IMR-90 (cell line): ENCODE measurements at regions not wholly inside any gene's neighbourhood (a gene's known extent, or its start where the extent isn't known, plus 50 kb on each side); places are given as distances from the start of the nearest gene placed in this dataset.

Experiments
- ATAC-seq: fragments of 200-7000 bp; cut with Tn5 transposase; 2 replicates; pipeline ENCODE4 v1.9.1; 2020; ENCODE audit warnings: low read depth, mild to moderate bottlenecking, moderate library complexity
- BruUV-seq: library from RNA; stranded (reverse); fragments of 400-500 nt; replicated peaks from 2 replicates; lab custom pipeline; 2021; lab: Mats Ljungman, UMichigan
- CTCF ChIA-PET: fragments of 300-600 bp; formaldehyde crosslinking; extraction: SDS; loops from one replicate; lab custom pipeline; 2021; ENCODE audit warnings: antibody characterized with exemption; lab: Yijun Ruan, JAX
- POLR2A ChIA-PET: fragments of 300-600 bp; sonication (Branson Sonifier 250); formaldehyde crosslinking; loops from one replicate; lab custom pipeline; 2022; ENCODE audit warnings: antibody characterized with exemption; ENCODE audit not compliant: unreplicated experiment; lab: Charles Lee
- DNase-seq: peaks from one replicate; pipeline ENCODE4 v3.0.0; 2013
- H2AFZ ChIP-seq: replicated peaks from 2 replicates; pipeline ENCODE3; 2013; ENCODE audit warnings: low read length, mild to moderate bottlenecking; ENCODE audit not compliant: poor library complexity
- H2AK5ac ChIP-seq: 2 replicates; pipeline ENCODE4 v1.6.1; 2013; ENCODE audit warnings: low read depth, low read length, inconsistent platforms
- H2AK9ac ChIP-seq: replicated peaks from 2 replicates; pipeline ENCODE3; 2013; ENCODE audit warnings: mild to moderate bottlenecking, low read depth, low read length, moderate library complexity; ENCODE audit not compliant: poor library complexity
- H2BK120ac ChIP-seq: 2 replicates; pipeline ENCODE4 v1.6.1; 2013; ENCODE audit warnings: low read depth, low read length, inconsistent platforms
- H2BK15ac ChIP-seq: 3 replicates; pipeline ENCODE4 v1.6.1; 2013; ENCODE audit warnings: low read depth, low read length, inconsistent platforms
- H2BK20ac ChIP-seq: 2 replicates; pipeline ENCODE4 v1.6.1; 2013; ENCODE audit warnings: low read depth, mild to moderate bottlenecking, inconsistent platforms, low read length, moderate library complexity
- H2BK5ac ChIP-seq: 2 replicates; pipeline ENCODE4 v1.6.1; 2013; ENCODE audit warnings: mild to moderate bottlenecking, low read depth, low read length, inconsistent platforms; ENCODE audit not compliant: poor library complexity, severe bottlenecking
- H3K14ac ChIP-seq: replicated peaks from 2 replicates; pipeline ENCODE4 v1.6.1; 2013; ENCODE audit warnings: low read depth, low read length, inconsistent platforms
- H3K18ac ChIP-seq: 2 replicates; pipeline ENCODE4 v1.6.1; 2013; ENCODE audit warnings: low read depth, low read length, control low read depth
- H3K23ac ChIP-seq: 2 replicates; pipeline ENCODE4 v1.6.1; 2013; ENCODE audit warnings: low read depth, low read length, inconsistent platforms
- H3K27ac ChIP-seq: 2 replicates; pipeline ENCODE4 v1.5.1; 2013; ENCODE audit warnings: mild to moderate bottlenecking, control low read depth, low read length; ENCODE audit not compliant: insufficient read depth
- H3K27me3 ChIP-seq: 2 replicates; pipeline ENCODE4 v1.6.1; 2013; ENCODE audit warnings: low read length; ENCODE audit not compliant: control insufficient read depth, insufficient read depth
- H3K36me3 ChIP-seq: 2 replicates; pipeline ENCODE4 v1.6.1; 2013; ENCODE audit warnings: low read length, mixed read lengths; ENCODE audit not compliant: control insufficient read depth, insufficient read depth
- H3K4ac ChIP-seq: 2 replicates; pipeline ENCODE4 v1.6.1; 2013; ENCODE audit warnings: low read depth, low read length, inconsistent platforms
- H3K4me1 ChIP-seq: 2 replicates; pipeline ENCODE4 v1.6.1; 2013; ENCODE audit warnings: low read length, mixed read lengths; ENCODE audit not compliant: control insufficient read depth, insufficient read depth
- H3K4me2 ChIP-seq: 2 replicates; pipeline ENCODE4 v1.6.1; 2013; ENCODE audit warnings: low read depth, mild to moderate bottlenecking, control low read depth, low read length, moderate library complexity
- H3K4me3 ChIP-seq: 2 replicates; pipeline ENCODE4 v1.5.1; 2013; ENCODE audit warnings: low read depth, mild to moderate bottlenecking, control low read depth, low read length, moderate library complexity; ENCODE audit not compliant: insufficient read depth
- H3K56ac ChIP-seq: 2 replicates; pipeline ENCODE4 v1.6.1; 2013; ENCODE audit warnings: low read length, inconsistent platforms; ENCODE audit not compliant: insufficient read depth; ENCODE audit errors: extremely low read depth
- H3K79me1 ChIP-seq, 2 experiments: 2 replicates each; pipeline ENCODE4 v1.6.1; 2013; ENCODE audit warnings: low read length in 2 of 2, inconsistent platforms in 1 of 2, low read depth in 1 of 2
- H3K9ac ChIP-seq: 2 replicates; pipeline ENCODE4 v1.6.1; 2013; ENCODE audit warnings: low read depth, low read length, control low read depth
- H3K9me1 ChIP-seq: 2 replicates; pipeline ENCODE4 v1.6.1; 2013; ENCODE audit warnings: low read length, inconsistent platforms; ENCODE audit not compliant: insufficient read depth
- H3K9me3 ChIP-seq: 2 replicates; pipeline ENCODE4 v1.6.1; 2013; ENCODE audit warnings: low read length; ENCODE audit not compliant: control insufficient read depth, insufficient read depth
- H4K20me1 ChIP-seq: 2 replicates; pipeline ENCODE4 v1.6.1; 2013; ENCODE audit warnings: low read length, inconsistent platforms; ENCODE audit not compliant: insufficient read depth
- H4K5ac ChIP-seq: 2 replicates; pipeline ENCODE4 v1.6.1; 2013; ENCODE audit warnings: mild to moderate bottlenecking, low read depth, low read length, control low read depth
- H4K8ac ChIP-seq, 2 experiments: 2 replicates each; pipeline ENCODE4 v1.6.1; 2013; ENCODE audit warnings: low read depth in 2 of 2, low read length in 2 of 2, control low read depth in 1 of 2, inconsistent platforms in 1 of 2
- H4K91ac ChIP-seq: 2 replicates; pipeline ENCODE4 v1.6.1; 2013; ENCODE audit warnings: low read depth, low read length, inconsistent platforms; ENCODE audit not compliant: insufficient read depth
- RCOR1 ChIP-seq: IDR thresholded peaks from 2 replicates; pipeline ENCODE4 v1.6.1; 2012; ENCODE audit warnings: mild to moderate bottlenecking, low read length, improper control_type of control experiment; ENCODE audit not compliant: insufficient replicate concordance
- SMC3 ChIP-seq: fragments of 150-350 bp; IDR thresholded peaks from 2 replicates; pipeline ENCODE4 v1.6.1; 2016; ENCODE audit warnings: low read depth, mild to moderate bottlenecking, antibody characterized with exemption, low read length, moderate library complexity
- WGBS, 2 experiments: methylation state at CpG; one replicate each; pipeline versions ENCODE4 v1.1.5 to v1.1.7; 2013; ENCODE audit warnings: missing lambda C conversion rate in 2 of 2; ENCODE audit not compliant: insufficient read length in 1 of 2; ENCODE audit errors: extremely low coverage in 2 of 2; 5-methylcytosine and 5-hydroxymethylcytosine counted together
- dilution Hi-C: fragments of 300-500 bp; cut with HindIII; formaldehyde crosslinking; loops from one replicate; pipeline ENCODE4 v1.14.3; 2018; ENCODE audit warnings: low sequenced_read_pairs; ENCODE audit not compliant: unreplicated experiment
- in situ Hi-C: fragments of 300-500 bp; cut with MboI; formaldehyde crosslinking; loops from 3 replicates; pipeline ENCODE4 v1.14.3; 2019; ENCODE audit warnings: low sequenced_read_pairs, inconsistent platforms, mixed read lengths
- intact Hi-C: fragments of 100-400 bp; cut with micrococcal nuclease; formaldehyde crosslinking; loops from 2 replicates; pipeline ENCODE4 v1.10.0; 2022

- Histone ChIP-seq H3K9ac (no peak overlapping the region), H3K4me2 (no peak overlapping the region), H3K9me1 (0 out of 2 replicates have a peak, but pooled peaks cover 3% of the 10 kb centered on the region), H2BK15ac (no peak overlapping the region), H4K20me1 (no peaks in the 10 kb centered on the region), H3K18ac (no peak overlapping the region), H3K56ac (no peak overlapping the region), H3K4me3 (no peak overlapping the region), H3K23ac (no peak overlapping the region), H3K36me3 (no peaks in the 10 kb centered on the region), H3K79me1 (no peaks in the 10 kb centered on the region), H3K27ac (no peak overlapping the region), H4K5ac (no peak overlapping the region), H3K4ac (no peak overlapping the region), H3K27me3 (no peaks in the 10 kb centered on the region), H4K91ac (no peak overlapping the region), H2BK120ac (no peak overlapping the region), H3K9me3 (no peaks in the 10 kb centered on the region), H2AK5ac (no peak overlapping the region), H2BK5ac (no peak overlapping the region), H2AFZ (no peak overlapping the region), H3K14ac (no peak overlapping the region), H3K4me1 (no peaks in the 10 kb centered on the region), H2AK9ac (no peak overlapping the region), H4K8ac (no peak overlapping the region), H2BK20ac (no peak overlapping the region)
- no CpG with 5 or more reads among the region's 3 CpGs for WGBS, 2 experiments
- ChIA-PET POLR2A (interaction anchor here (0.6 kb wide), 1 partner anchor 121 kb away, joined by 3 read pairs; no protein-coding TSS in a partner anchor), CTCF (interaction anchor here (0.5 to 1.1 kb wide), 3 partner anchors 16 to 769 kb away, joined by 3 read pairs; no protein-coding TSS in a partner anchor)
- dilution Hi-C loops (no loop called here), intact Hi-C loops (no loop called here), in situ Hi-C loops (no loop called here)
- ATAC-seq (no peak), DNase-seq (peak; percentile 22)
- no TSS peak for BruUV-seq
- TF ChIP-seq RCOR1 (no peak), SMC3 (no peak)
Measured at GRCh38 chr1:220976390-220976789, 97.1 kb downstream of the HLX start.
